HepG2 (cell line): ENCODE measurements at regions not wholly inside any gene's neighbourhood (a gene's known extent, or its start where the extent isn't known, plus 50 kb on each side); places are given as distances from the start of the nearest gene placed in this dataset.

Source experiments
- ATAC-seq: fragments of 200-7000 bp; cut with Tn5 transposase; 3 replicates; pipeline ENCODE4 v1.9.1; 2020; ENCODE audit warnings: mild to moderate bottlenecking, moderate library complexity
- BruUV-seq: library from RNA; stranded (reverse); fragments of 400-500 nt; replicated peaks from 2 replicates; lab custom pipeline; 2021; lab: Mats Ljungman, UMichigan
- CTCF ChIA-PET: fragments of 300-600 bp; formaldehyde crosslinking; extraction: SDS; loops from one replicate; lab custom pipeline; 2021; ENCODE audit warnings: low total read pairs, inconsistent platforms, low intra/inter-chr PET ratio; lab: Yijun Ruan, JAX
- POLR2A ChIA-PET: fragments of 350-600 bp; sonication (Branson Sonifier 250); formaldehyde crosslinking; loops from one replicate; lab custom pipeline; 2020; ENCODE audit warnings: antibody characterized with exemption, inconsistent platforms; lab: Yijun Ruan, JAX
- DNase-seq: peaks from one replicate; pipeline ENCODE4 v3.0.0-alpha.2; 2015; ENCODE audit warnings: low spot score
- FAIRE-seq: peaks from 3 replicates; lab custom pipeline; 2011; peaks lifted over from hg19 to GRCh38; lab: Jason Lieb, UNC
- H2AFZ ChIP-seq: one replicate; pipeline ENCODE4 v1.6.1; 2011; ENCODE audit warnings: low read length, inconsistent platforms
- H3K27ac ChIP-seq: fragments of 300-600 bp; 3 replicates; pipeline ENCODE4 v1.8.0; 2011; ENCODE audit warnings: mixed run types, mild to moderate bottlenecking, mixed read lengths, low read length, inconsistent platforms; ENCODE audit not compliant: insufficient read depth; ENCODE audit errors: extremely low read length
- H3K27me3 ChIP-seq, 2 experiments: fragments of 200-600 bp in 1 of 2; 2 replicates in 1 of 2; 3 replicates in 1 of 2; pipeline versions ENCODE4 v1.6.0 to v1.8.0; 2011; ENCODE audit warnings: low read length in 2 of 2, mild to moderate bottlenecking in 2 of 2, moderate library complexity in 2 of 2, inconsistent platforms in 1 of 2; ENCODE audit not compliant: insufficient read depth in 2 of 2, control insufficient read depth in 1 of 2
- H3K36me3 ChIP-seq, 2 experiments: fragments of 200-600 bp in 1 of 2; replicated peaks in 1 of 2; 2 replicates in 1 of 2; 3 replicates in 1 of 2; pipeline versions ENCODE4 v1.5.1 to v1.8.0; 2011; ENCODE audit warnings: low read length in 2 of 2, inconsistent platforms in 1 of 2; ENCODE audit not compliant: insufficient read depth in 2 of 2, control insufficient read depth in 1 of 2
- H3K4me1 ChIP-seq: 2 replicates; pipeline ENCODE4 v1.5.1; 2012; ENCODE audit warnings: low read length, inconsistent platforms; ENCODE audit not compliant: insufficient read depth
- H3K4me2 ChIP-seq: 2 replicates; pipeline ENCODE4 v1.6.0; 2011; ENCODE audit warnings: low read depth, low read length, inconsistent platforms
- H3K4me3 ChIP-seq, 3 experiments: fragments of 200-600 bp in 1 of 3; sonication (generic), shearing (Covaris generic) in 1 of 3; replicated peaks in 1 of 3; 2 replicates each; pipeline ENCODE4 v1.5.1; 2011 to 2016; ENCODE audit warnings: low read length in 3 of 3, inconsistent platforms in 2 of 3, low read depth in 2 of 3, mild to moderate bottlenecking in 2 of 3, control low read depth in 1 of 3, mixed read lengths in 1 of 3; ENCODE audit not compliant: insufficient read depth in 1 of 3
- H3K79me2 ChIP-seq: one replicate; pipeline ENCODE4 v1.6.1; 2011; ENCODE audit warnings: low read length, inconsistent platforms; ENCODE audit not compliant: insufficient read depth
- H3K9ac ChIP-seq: 2 replicates; pipeline ENCODE4 v1.6.0; 2011; ENCODE audit warnings: mild to moderate bottlenecking, low read depth, low read length, inconsistent platforms; ENCODE audit not compliant: insufficient read depth
- H3K9me3 ChIP-seq: 2 replicates; pipeline ENCODE4 v1.5.1; 2012; ENCODE audit warnings: mild to moderate bottlenecking, low read length
- H4K20me1 ChIP-seq: 2 replicates; pipeline ENCODE4 v1.6.0; 2011; ENCODE audit warnings: inconsistent platforms, mild to moderate bottlenecking, low read length, moderate library complexity; ENCODE audit not compliant: insufficient read depth
- ATF7 ChIP-seq, 2 experiments: fragments of 450-650 bp in 1 of 2; sonication (generic) in 1 of 2; formaldehyde crosslinking in 1 of 2; IDR thresholded peaks; 2 replicates each; pipeline versions ENCODE4 v1.4.0 to v1.6.1; 2016 to 2020; ENCODE audit warnings: antibody characterized with exemption in 1 of 2, mild to moderate bottlenecking in 1 of 2, missing genetic modification reagents in 1 of 2
- CEBPB ChIP-seq: IDR thresholded peaks from 2 replicates; pipeline ENCODE4 v1.6.1; 2011; ENCODE audit warnings: low read depth, low read length, improper control_type of control experiment, borderline replicate concordance
- CREB1 ChIP-seq, 2 experiments: fragments of 450-650 bp in 1 of 2; IDR thresholded peaks; 2 replicates each; pipeline ENCODE4 v1.6.1; 2016 to 2017; ENCODE audit warnings: control low read depth in 1 of 2, mild to moderate bottlenecking in 1 of 2, missing compliant biosample characterization in 1 of 2, missing genetic modification characterization in 1 of 2
- NONO ChIP-seq, 2 experiments: fragments of 450-650 bp in 1 of 2; sonication (generic) in 1 of 2; formaldehyde crosslinking in 1 of 2; IDR thresholded peaks in 1 of 2; conservative IDR thresholded peaks in 1 of 2; 2 replicates each; pipeline versions ENCODE4 v1.6.1 to v1.8.0; 2017 to 2022; ENCODE audit warnings: mild to moderate bottlenecking in 1 of 2, missing genetic modification reagents in 1 of 2, moderate library complexity in 1 of 2
- RXRB ChIP-seq: IDR thresholded peaks from 2 replicates; pipeline ENCODE4 v1.6.1; 2016; ENCODE audit warnings: borderline replicate concordance, missing genetic modification reagents, missing compliant biosample characterization
- SPEN ChIP-seq: sonication (generic); formaldehyde crosslinking; IDR thresholded peaks from 2 replicates; pipeline ENCODE4 v1.5.1; 2020; ENCODE audit warnings: low read depth, mild to moderate bottlenecking, missing genetic modification reagents
- WIZ ChIP-seq: sonication (generic); formaldehyde crosslinking; IDR thresholded peaks from 2 replicates; pipeline ENCODE4 v1.5.1; 2020; ENCODE audit warnings: mild to moderate bottlenecking, missing genetic modification reagents
- ZNF264 ChIP-seq: sonication (generic); formaldehyde crosslinking; IDR thresholded peaks from 2 replicates; pipeline ENCODE4 v1.4.0; 2020; ENCODE audit warnings: missing genetic modification reagents
- ZNF292 ChIP-seq: sonication (generic); formaldehyde crosslinking; IDR thresholded peaks from 2 replicates; pipeline ENCODE4 v1.8.1; 2022; ENCODE audit warnings: mild to moderate bottlenecking, low read depth, missing genetic modification reagents, borderline replicate concordance
- ZNF441 ChIP-seq: sonication (generic); formaldehyde crosslinking; IDR thresholded peaks from 2 replicates; pipeline ENCODE4 v1.7.0; 2021; ENCODE audit warnings: missing genetic modification reagents, borderline replicate concordance
- WGBS: methylation state at CpG from one replicate; pipeline ENCODE4 v1.1.6; 2017; ENCODE audit warnings: low lambda C conversion rate; 5-methylcytosine and 5-hydroxymethylcytosine counted together
- in situ Hi-C: cut with HindIII; loops from 2 replicates; pipeline ENCODE4 v1.10.0; 2017; ENCODE audit warnings: low pct_unique_long_range_greater_than_20kb; ENCODE audit not compliant: extremely low pct_ligation_motif_present
- intact Hi-C: fragments of 100-400 bp; cut with micrococcal nuclease; formaldehyde crosslinking; loops from one replicate; pipeline ENCODE4 v1.10.0; 2022; ENCODE audit not compliant: unreplicated experiment
- TF ChIP-seq, protein P1 (sequence below): sonication (generic); formaldehyde crosslinking; IDR thresholded peaks from 2 replicates; pipeline ENCODE4 v1.5.0; 2020; ENCODE audit warnings: mild to moderate bottlenecking, missing genetic modification reagents, borderline replicate concordance
- TF ChIP-seq, protein P2 (sequence below): sonication (generic); formaldehyde crosslinking; IDR thresholded peaks from 2 replicates; pipeline ENCODE4 v1.4.0; 2020; ENCODE audit warnings: missing genetic modification reagents

DNA sequence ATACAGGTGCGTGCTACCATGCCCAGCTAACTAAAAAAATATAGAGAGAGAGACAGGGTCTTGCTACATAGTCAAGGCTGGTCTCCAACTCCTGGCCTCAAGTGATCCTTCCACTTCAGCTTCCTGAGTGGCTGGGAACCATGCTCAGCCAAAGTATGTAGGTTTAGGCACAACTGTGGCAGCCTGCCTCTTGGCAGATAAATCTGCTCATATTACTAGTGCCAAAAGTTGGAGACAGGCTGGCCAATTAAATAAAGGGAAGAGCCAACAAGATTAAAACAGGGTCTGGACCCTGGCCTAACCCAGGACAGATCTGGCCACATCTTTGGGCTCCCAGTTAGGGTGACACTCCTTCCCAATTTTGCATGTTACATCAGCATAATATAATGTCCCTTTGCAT lies 151.7 kb downstream of the CBLN1 start (continued):
- TF ChIP-seq, protein P1, sequence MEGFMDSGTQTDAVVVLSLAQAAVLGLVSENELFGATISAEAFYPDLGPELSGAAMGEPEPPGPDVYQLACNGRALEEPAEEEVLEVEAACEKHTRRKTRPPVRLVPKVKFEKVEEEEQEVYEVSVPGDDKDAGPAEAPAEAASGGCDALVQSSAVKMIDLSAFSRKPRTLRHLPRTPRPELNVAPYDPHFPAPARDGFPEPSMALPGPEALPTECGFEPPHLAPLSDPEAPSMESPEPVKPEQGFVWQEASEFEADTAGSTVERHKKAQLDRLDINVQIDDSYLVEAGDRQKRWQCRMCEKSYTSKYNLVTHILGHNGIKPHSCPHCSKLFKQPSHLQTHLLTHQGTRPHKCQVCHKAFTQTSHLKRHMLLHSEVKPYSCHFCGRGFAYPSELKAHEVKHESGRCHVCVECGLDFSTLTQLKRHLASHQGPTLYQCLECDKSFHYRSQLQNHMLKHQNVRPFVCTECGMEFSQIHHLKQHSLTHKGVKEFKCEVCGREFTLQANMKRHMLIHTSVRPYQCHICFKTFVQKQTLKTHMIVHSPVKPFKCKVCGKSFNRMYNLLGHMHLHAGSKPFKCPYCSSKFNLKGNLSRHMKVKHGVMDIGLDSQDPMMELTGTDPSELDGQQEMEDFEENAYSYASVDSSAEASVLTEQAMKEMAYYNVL (CRISPR knock-in tag), result no peak
- no peak for TF ChIP-seq SPEN (CRISPR knock-in tag)
- TF ChIP-seq WIZ (CRISPR knock-in tag), result no peak
- no peak for TF ChIP-seq RXRB (CRISPR knock-in tag)
- TF ChIP-seq ZNF264, result no peak
- no peak for TF ChIP-seq ZNF292

DNA sequence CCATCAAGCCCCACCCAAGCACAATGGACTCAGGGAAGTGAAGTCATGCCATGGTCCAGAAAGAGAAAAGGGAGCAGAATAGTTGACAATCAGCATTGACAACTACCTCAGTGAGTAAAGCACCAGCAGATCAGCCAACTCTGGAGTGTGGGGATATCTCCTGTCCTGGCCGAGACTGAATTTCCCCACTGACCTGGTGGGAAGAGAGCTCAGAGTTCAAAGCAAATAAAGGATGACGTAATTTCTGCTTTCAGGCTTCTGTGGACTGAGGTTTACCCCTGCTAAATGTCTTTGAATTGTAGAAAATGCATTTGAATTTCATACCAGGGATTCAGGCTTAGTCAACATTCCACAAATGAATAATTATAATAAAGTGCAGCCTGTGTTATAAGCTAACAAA lies 152.9 kb downstream of the CBLN1 start:
- in situ Hi-C loops, result no loop called here
- Histone ChIP-seq H3K4me2 (no peak overlapping the region), H3K4me3 (no peak overlapping the region), H3K4me1 (peaks cover 10% of the 10 kb centered on the region; the same call in 1 of the 2 replicates), H3K27me3 (no peaks in the 10 kb centered on the region), H4K20me1 (no peaks in the 10 kb centered on the region), H3K36me3 (no peaks in the 10 kb centered on the region), H2AFZ (no peak overlapping the region), H3K9ac (no peak overlapping the region), H3K9me3 (no peaks in the 10 kb centered on the region), H3K27ac (no peak overlapping the region), H3K79me2 (no peaks in the 10 kb centered on the region)
- intact Hi-C loops, result no loop called here
- ATAC-seq (peak; percentile 43; the same call in 1 of the 3 replicates), FAIRE-seq (peak; percentile 30), DNase-seq (no peak)
- CTCF ChIA-PET, result no interaction called here
- WGBS, result 0% methylated on average over 2 of the region's 2 CpGs
- POLR2A ChIA-PET, result no interaction called here
- TF ChIP-seq NONO (IDR thresholded peaks at IDR 0.05) (no peak), NONO (CRISPR knock-in tag; conservative IDR thresholded peaks at IDR 0.05) (no peak), ZNF441 (peak; percentile 54; the same call in 1 of the 2 replicates), CEBPB (peak; percentile 38; the same call in 1 of the 2 replicates), CREB1 (IDR thresholded peaks at IDR 0.05) (peak; percentile 53), CREB1 (CRISPR knock-in tag; IDR thresholded peaks at IDR 0.05) (no peak), ATF7 (IDR thresholded peaks at IDR 0.05) (peak; percentile 98), ATF7 (CRISPR knock-in tag; IDR thresholded peaks at IDR 0.05) (no peak)
- TF ChIP-seq, protein P2, sequence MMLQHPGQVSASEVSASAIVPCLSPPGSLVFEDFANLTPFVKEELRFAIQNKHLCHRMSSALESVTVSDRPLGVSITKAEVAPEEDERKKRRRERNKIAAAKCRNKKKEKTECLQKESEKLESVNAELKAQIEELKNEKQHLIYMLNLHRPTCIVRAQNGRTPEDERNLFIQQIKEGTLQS (CRISPR knock-in tag), result 0 out of 2 replicates have a peak, but pooled peaks have one; percentile 54
- no TSS peak for BruUV-seq
